Gastrocnemius medialis (tissue), 4 donors: ENCODE measurements at regions not wholly inside any gene's neighbourhood (a gene's known extent, or its start where the extent isn't known, plus 50 kb on each side); places are given as distances from the start of the nearest gene placed in this dataset.

Source experiments
- ATAC-seq, 2 donors: fragments of 150-250 bp; one replicate each; pipeline ENCODE4 v1.9.1; 2016
- DNase-seq, 2 donors: peaks; one replicate each; pipeline ENCODE4 v3.0.0-alpha.2; 2019
- H3K27ac ChIP-seq, 4 donors: fragments of 200-600 bp; sonication (generic); 1 replicate in 1 of 4; 2 replicates in 3 of 4; pipeline ENCODE4 v1.5.1; 2016 to 2018; ENCODE audit warnings: mild to moderate bottlenecking in 2 of 4, moderate library complexity in 1 of 4
- H3K27me3 ChIP-seq, 3 donors: fragments of 200-600 bp; sonication (generic) in 2 of 3; 1 replicate in 1 of 3; 2 replicates in 2 of 3; pipeline versions ENCODE4 v1.5.1 to v1.6.0; 2016 to 2019; ENCODE audit warnings: mild to moderate bottlenecking in 1 of 3, moderate library complexity in 1 of 3
- H3K36me3 ChIP-seq, 2 donors: fragments of 200-600 bp; sonication (generic) in 1 of 2; one replicate each; pipeline ENCODE4 v1.5.1; 2017 to 2018
- H3K4me1 ChIP-seq, 2 donors: fragments of 200-600 bp; sonication (generic) in 1 of 2; one replicate each; pipeline ENCODE4 v1.5.1; 2016 to 2017; ENCODE audit warnings: mild to moderate bottlenecking in 2 of 2
- H3K4me3 ChIP-seq, 4 donors: fragments of 200-600 bp; sonication (generic) in 3 of 4; 1 replicate in 1 of 4; 2 replicates in 3 of 4; pipeline ENCODE4 v1.5.1; 2016 to 2019; ENCODE audit warnings: mild to moderate bottlenecking in 2 of 4
- H3K9me3 ChIP-seq, 3 donors: fragments of 200-600 bp; sonication (generic) in 2 of 3; 1 replicate in 1 of 3; 2 replicates in 2 of 3; pipeline ENCODE4 v1.5.1; 2016 to 2019
- POLR2A ChIP-seq, 2 donors: fragments of 450-650 bp; IDR thresholded peaks; one replicate each; pipeline ENCODE4 v1.6.1; 2017; ENCODE audit warnings: antibody characterized with exemption in 2 of 2, mild to moderate bottlenecking in 2 of 2, moderate library complexity in 2 of 2
- in situ Hi-C, 4 donors: fragments of 200-750 bp; cut with MboI; loops; one replicate each; pipeline versions ENCODE4 v1.15.0 to v1.8.0; 2017; ENCODE audit warnings: low sequenced_read_pairs in 4 of 4
- intact Hi-C: fragments of 100-400 bp; cut with DNase I; formaldehyde crosslinking; loops from one replicate; pipeline ENCODE4 v1.15.1; 2023; ENCODE audit warnings: low total_unique reads
- TF ChIP-seq, protein P1 (sequence below), 5 experiments: fragments of 450-650 bp in 3 of 5; fragments of 200-600 bp in 2 of 5; sonication (generic) in 2 of 5; IDR thresholded peaks in 4 of 5; conservative IDR thresholded peaks in 1 of 5; 1 replicate in 4 of 5; 2 replicates in 1 of 5; pipeline ENCODE4 v1.5.1; 2016 to 2019; ENCODE audit warnings: antibody characterized with exemption in 5 of 5, mild to moderate bottlenecking in 3 of 5, moderate library complexity in 3 of 5

GRCh38 chr7:41046221-41046761 is 656.6 kb downstream of the INHBA start:
- ATAC-seq (peak; percentile 70 to 75), DNase-seq (peak; percentile 24 to 52)
- TF ChIP-seq, protein P1, sequence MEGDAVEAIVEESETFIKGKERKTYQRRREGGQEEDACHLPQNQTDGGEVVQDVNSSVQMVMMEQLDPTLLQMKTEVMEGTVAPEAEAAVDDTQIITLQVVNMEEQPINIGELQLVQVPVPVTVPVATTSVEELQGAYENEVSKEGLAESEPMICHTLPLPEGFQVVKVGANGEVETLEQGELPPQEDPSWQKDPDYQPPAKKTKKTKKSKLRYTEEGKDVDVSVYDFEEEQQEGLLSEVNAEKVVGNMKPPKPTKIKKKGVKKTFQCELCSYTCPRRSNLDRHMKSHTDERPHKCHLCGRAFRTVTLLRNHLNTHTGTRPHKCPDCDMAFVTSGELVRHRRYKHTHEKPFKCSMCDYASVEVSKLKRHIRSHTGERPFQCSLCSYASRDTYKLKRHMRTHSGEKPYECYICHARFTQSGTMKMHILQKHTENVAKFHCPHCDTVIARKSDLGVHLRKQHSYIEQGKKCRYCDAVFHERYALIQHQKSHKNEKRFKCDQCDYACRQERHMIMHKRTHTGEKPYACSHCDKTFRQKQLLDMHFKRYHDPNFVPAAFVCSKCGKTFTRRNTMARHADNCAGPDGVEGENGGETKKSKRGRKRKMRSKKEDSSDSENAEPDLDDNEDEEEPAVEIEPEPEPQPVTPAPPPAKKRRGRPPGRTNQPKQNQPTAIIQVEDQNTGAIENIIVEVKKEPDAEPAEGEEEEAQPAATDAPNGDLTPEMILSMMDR (IDR thresholded peaks at IDR 0.05 in 4 of 5, conservative IDR thresholded peaks at IDR 0.05 in 1 of 5): no peak
- no peak for TF ChIP-seq POLR2A (IDR thresholded peaks at IDR 0.05)
- H3K9me3 ChIP-seq: no peaks in the 10 kb centered on the region
- H3K36me3 ChIP-seq: no peaks in the 10 kb centered on the region
- no peak overlapping the region for H3K4me3 ChIP-seq
- H3K27ac ChIP-seq: peak overlapping the region in 2 of 4 donors; percentile 18 to 26
- intact Hi-C loops (loop anchor here (5.0 kb wide), 1 partner anchor 34 kb away; no protein-coding TSS in a partner anchor), in situ Hi-C loops (no loop called here)
- H3K27me3 ChIP-seq: no peaks in the 10 kb centered on the region
- no peaks in the 10 kb centered on the region for H3K4me1 ChIP-seq

GRCh38 chr7:41045556-41046123 is 657.2 kb downstream of the INHBA start:
- Histone ChIP-seq H3K9me3 (no peaks in the 10 kb centered on the region), H3K36me3 (no peaks in the 10 kb centered on the region), H3K27me3 (no peaks in the 10 kb centered on the region), H3K27ac (peak overlapping the region in 2 of 4 donors; percentile 18 to 26), H3K4me3 (no peak overlapping the region), H3K4me1 (no peaks in the 10 kb centered on the region)
- intact Hi-C loops (loop anchor here (5.0 kb wide), 1 partner anchor 33 kb away; no protein-coding TSS in a partner anchor), in situ Hi-C loops (no loop called here)
- no peak for TF ChIP-seq POLR2A (IDR thresholded peaks at IDR 0.05)
- TF ChIP-seq, protein P1 (IDR thresholded peaks at IDR 0.05 in 4 of 5, conservative IDR thresholded peaks at IDR 0.05 in 1 of 5): no peak
- DNase-seq: no peak
- no peak for ATAC-seq

GRCh38 chr7:41039981-41040380 is 662.9 kb downstream of the INHBA start:
- Histone ChIP-seq H3K36me3 (no peaks in the 10 kb centered on the region), H3K4me3 (no peak overlapping the region), H3K27ac (no peak overlapping the region), H3K9me3 (no peaks in the 10 kb centered on the region), H3K27me3 (no peaks in the 10 kb centered on the region), H3K4me1 (no peaks in the 10 kb centered on the region)
- intact Hi-C loops: no loop called here
- ATAC-seq (no peak), DNase-seq (no peak)
- TF ChIP-seq POLR2A (IDR thresholded peaks at IDR 0.05): no peak
- TF ChIP-seq, protein P1 (IDR thresholded peaks at IDR 0.05 in 4 of 5, conservative IDR thresholded peaks at IDR 0.05 in 1 of 5): no peak
- in situ Hi-C loops: no loop called here

- H3K27ac ChIP-seq: no peak overlapping the region
- intact Hi-C loops: no loop called here
- no peak overlapping the region for H3K4me3 ChIP-seq
- no peaks in the 10 kb centered on the region for H3K4me1 ChIP-seq
- ATAC-seq (no peak), DNase-seq (no peak)
- in situ Hi-C loops: no loop called here
- H3K36me3 ChIP-seq: no peaks in the 10 kb centered on the region
- no peaks in the 10 kb centered on the region for H3K9me3 ChIP-seq
- TF ChIP-seq POLR2A (IDR thresholded peaks at IDR 0.05): no peak
- TF ChIP-seq, protein P1 (IDR thresholded peaks at IDR 0.05 in 4 of 5, conservative IDR thresholded peaks at IDR 0.05 in 1 of 5): no peak
- H3K27me3 ChIP-seq: no peaks in the 10 kb centered on the region
Observed at GRCh38 chr7:41039386-41039953, 663.4 kb downstream of the INHBA start.
